Right renal pelvis (tissue), 4 donors: ENCODE measurements at regions not wholly inside any gene's neighbourhood (a gene's known extent, or its start where the extent isn't known, plus 50 kb on each side); places are given as distances from the start of the nearest gene placed in this dataset.
"Not testable (repeated sequence)": the region's sequence is repeated elsewhere in the genome, so short reads cannot be mapped to it uniquely, and the experiment has no call there.

ENCODE experiments used
- DNase-seq, 4 donors: peaks; one replicate each; pipeline ENCODE4 v3.0.0-alpha.2; 2013; ENCODE audit warnings: low read depth in 4 of 4, low spot score in 3 of 4, missing footprints in 1 of 4

DNA sequence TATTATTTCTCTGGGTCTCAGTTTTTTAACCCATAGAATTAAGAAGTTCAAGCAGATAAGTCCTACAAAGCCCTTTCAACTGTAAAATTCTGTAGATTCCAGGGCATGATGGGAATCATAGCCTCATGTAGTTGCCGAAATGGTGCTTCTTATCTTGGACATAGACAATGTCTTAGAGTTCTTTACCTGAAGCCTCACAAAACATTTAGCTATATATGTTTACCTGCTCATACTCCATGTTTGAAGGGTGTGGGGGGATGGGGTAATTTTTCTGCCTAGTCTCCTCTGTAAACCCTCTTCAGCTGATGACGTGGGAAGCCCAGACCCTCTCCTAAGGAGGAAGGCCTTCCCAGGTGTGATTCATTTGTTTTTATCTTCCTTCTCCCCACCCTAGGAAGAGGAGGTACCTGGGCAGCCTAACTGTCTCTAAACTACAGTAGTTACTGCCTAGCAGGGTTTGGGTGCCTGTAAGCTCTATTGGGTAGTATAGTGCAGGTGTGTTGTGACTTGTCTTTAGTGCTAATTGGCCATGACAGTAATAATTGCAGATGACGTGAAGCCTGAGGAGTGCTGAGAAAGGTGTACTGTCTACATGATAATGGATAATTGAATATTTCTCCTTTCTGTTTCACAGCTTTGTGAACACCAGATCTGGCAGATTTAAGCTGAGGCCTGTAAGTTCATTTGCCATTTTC, 230.8 kb downstream of the TFAP2B start:
- no peak for DNase-seq

- DNase-seq, result no peak
Measured at GRCh38 chr6:51049983-51050877, 231.6 kb downstream of the TFAP2B start.

DNA sequence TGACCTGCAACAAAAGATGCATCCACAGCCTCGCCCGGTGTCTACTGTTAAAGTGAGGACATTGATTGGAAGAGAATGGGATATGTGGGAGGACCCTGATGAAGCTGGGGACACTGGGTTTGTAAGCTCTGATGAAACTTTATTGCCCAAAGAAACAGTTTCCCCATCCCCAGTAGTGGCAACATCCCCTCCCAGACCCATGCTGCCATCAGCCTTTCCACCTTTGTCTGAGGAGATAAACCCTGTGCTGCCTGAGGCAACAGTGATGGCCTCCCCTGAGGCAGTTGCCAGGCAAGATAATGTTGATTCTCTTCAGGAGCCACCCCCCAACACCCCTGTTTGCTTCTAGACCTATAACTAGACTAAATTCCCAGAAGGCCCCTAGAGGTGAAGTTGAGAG, 234.0 kb downstream of the TFAP2B start:
- not testable (repeated sequence) for DNase-seq

DNA sequence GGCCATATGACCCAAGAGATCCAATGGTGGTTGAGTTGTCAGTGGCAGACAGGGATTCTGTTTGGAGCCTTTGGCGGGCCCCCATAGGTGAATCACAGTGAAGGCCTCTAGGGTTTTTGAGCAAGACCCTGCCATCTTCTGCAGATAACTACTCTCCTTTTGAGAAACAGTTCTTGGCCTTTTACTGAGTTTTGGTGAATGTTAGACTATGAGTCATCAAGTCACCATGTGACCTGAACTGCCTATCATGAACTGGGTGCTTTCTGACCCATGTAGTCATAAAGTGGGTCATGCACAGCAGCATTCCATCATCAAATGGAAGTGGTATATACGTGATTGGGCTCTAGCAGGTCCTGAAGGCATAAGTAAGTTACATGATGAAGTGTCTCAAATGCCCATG, 236.6 kb downstream of the TFAP2B start:
- DNase-seq, result not testable (repeated sequence)

- no peak for DNase-seq
Measured at GRCh38 chr6:51057296-51057695, 238.6 kb downstream of the TFAP2B start.

DNA sequence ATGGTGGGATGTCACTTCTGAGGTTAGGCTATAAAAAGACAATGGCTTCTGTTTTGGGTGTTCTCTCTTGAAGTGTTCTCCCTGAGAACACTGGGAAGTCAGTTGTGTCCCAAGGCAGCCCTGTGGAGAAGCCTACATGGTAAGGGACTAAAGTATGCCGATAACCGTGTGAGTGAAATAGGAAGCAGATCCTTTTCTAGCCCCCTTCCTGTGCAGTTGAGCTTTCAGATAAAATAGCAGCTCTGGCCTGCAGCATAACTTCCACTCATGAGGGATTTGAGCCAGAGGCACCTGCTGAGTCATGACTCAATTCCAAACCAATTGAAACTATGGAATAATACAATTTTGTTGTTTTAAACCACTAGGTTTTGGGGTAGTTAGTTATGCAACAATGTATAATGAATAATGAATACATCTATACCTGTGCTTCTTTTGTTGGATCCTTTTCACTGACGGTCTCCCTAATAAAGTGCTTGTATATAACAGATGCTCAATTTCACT, 241.6 kb downstream of the TFAP2B start:
- DNase-seq, result no peak

GRCh38 chr6:51062166-51062722, 243.6 kb downstream of the TFAP2B start:
- DNase-seq, result no peak

DNA sequence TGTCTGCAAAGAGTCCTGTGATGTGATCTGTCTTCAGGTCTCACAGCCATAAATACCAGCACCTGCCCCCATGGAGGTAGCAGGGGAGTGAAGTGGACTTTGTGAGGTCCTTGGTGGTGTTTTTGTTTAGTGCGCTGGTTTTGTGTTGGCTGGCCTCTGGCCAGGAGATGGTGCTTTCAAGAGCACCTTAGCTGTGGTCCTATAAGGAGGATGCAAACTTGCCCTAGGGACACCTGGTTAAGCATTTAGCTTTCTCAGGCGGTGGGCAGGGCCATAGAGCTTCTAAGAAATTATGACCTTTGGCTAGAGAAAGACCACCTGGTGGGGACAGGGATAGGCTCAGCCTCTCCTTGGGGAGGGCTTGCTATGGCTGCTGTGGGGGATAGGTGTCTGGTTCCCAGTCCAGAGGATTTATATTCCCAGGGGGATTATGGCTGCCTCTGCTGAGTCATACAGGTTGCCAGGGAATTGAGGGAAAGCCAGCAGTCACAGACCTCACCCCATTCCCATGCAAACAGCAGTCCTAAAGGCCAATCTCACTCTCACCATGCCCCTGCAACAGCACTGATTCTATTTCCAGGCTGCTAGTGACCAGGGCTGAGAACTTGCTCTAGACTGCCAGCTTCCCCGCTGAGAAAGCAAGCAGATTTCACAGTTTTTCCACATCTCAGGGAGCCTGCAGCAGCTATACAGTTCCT, 259.3 kb downstream of the TFAP2B start:
- no peak for DNase-seq

DNA sequence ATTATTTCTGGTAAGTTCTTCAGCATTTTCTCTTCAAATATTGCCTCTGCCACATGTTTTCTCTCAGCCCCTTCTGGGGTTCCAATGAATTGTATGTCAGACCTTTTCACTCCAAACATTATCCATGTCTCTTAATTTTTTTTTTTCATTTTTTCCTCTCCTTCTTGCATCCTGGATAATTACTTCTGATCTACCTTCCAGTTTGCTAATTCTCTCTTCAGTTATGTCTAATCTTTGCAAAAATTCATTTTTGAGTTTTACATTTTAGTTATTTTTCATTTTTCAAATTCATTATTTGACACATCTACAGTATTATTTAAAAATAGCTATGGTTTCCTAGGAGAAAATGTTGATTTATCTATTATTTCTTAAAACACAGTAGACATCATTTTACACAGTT, 271.7 kb downstream of the TFAP2B start:
- no peak for DNase-seq

GRCh38 chr6:51093871-51094270, 275.2 kb downstream of the TFAP2B start:
- DNase-seq, result no peak

GRCh38 chr6:51094271-51094670, 275.6 kb downstream of the TFAP2B start:
- DNase-seq, result no peak

DNA sequence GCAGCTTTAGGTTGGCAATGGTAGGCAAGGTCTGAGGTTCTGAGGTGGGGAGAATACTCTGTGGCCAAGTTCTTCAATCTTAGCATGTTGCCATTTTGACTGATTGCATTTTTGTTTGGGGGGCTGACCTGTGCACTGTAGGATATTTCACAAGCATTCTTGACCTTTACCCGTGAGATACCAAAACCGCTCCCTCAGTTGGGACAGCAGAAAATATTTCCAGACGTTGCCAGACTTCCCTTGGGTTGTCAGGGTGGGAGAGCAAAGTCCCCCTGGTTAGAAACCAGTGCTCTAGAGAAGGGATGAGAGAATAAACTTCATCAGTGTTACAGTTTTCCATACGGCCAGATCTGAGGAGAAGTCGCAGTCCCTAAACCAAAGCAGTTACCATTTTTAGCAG, 279.6 kb downstream of the TFAP2B start:
- no peak for DNase-seq

DNA sequence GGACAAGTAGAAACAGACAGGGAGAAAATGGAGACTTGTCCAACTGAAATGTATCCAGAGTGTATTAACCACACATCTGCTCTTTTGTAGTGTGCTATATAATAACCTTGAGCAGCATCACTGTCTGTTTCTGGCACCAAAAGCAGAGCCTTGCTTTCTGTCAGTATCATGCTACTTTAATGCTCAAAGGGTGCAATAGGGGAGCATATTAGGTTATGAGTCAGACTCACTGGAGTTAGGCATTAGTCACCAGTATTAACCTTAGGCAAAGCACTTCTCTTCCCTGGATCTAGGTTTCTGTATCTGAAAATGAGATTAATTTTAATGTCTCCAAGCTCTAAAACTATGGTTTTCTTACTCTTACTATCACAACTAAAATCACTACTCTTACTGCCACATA, 280.1 kb downstream of the TFAP2B start:
- DNase-seq, result no peak

- no peak for DNase-seq
Measured at GRCh38 chr6:51099201-51099600, 280.5 kb downstream of the TFAP2B start.

DNA sequence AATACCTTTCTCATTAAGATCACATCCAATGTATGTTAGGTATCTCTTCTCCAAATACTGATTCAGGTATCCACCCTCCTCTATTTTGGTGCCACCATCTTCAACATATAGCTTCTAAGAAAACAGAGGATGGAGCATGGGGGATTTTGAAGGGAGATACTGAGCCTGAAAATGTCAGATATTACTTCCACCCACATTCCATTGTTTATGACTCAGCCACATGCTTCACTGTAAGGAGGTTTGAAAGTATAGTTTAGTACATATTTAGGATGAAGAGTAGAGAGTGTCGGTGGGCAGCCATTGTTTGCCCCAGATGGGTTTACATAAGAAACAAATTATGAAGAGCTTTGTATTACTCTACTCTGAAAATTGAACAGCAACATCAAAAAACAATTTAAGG, 286.7 kb downstream of the TFAP2B start:
- no peak for DNase-seq

- no peak for DNase-seq
Measured at GRCh38 chr6:51107769-51108203, 289.1 kb downstream of the TFAP2B start.

DNA sequence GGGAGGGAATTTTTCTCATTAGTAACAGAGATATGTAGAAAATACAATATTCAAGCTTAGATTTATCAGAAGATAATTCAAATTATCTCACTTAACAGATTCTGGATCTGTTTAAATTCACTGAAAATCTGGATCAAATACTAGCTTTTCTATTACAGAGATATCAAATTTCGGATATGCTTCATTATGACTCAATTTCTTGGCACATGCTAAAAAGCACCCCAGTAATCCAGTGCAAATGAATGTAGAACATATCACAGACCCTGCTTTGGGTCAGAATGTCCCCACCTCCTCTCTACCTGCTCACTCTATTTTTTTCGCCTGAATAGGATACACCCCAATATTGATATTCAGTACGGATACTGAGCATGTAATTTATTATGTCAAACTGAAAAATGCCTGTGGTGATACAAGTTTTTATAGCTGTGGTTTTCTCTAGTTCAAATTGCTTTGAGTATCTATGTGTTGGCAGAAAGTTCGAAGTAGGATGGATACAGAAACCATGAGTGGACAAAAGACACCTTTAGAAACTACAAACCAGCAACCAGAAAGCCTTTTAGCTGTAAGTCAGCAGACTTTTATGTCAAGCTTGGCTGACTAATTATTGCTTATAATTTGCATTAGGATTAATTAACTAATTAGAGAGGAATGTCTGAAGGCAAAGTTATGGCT, 290.0 kb downstream of the TFAP2B start:
- DNase-seq, result no peak

GRCh38 chr6:51112731-51113130, 294.1 kb downstream of the TFAP2B start:
- no peak for DNase-seq

GRCh38 chr6:51116723-51117122, 298.1 kb downstream of the TFAP2B start:
- DNase-seq, result no peak

GRCh38 chr6:51118792-51119191, 300.1 kb downstream of the TFAP2B start:
- no peak for DNase-seq
